ENCODE measurements at regions not wholly inside any gene's neighbourhood (a gene's known extent, or its start where the extent isn't known, plus 50 kb on each side); places are given as distances from the start of the nearest gene placed in this dataset.

DNA sequence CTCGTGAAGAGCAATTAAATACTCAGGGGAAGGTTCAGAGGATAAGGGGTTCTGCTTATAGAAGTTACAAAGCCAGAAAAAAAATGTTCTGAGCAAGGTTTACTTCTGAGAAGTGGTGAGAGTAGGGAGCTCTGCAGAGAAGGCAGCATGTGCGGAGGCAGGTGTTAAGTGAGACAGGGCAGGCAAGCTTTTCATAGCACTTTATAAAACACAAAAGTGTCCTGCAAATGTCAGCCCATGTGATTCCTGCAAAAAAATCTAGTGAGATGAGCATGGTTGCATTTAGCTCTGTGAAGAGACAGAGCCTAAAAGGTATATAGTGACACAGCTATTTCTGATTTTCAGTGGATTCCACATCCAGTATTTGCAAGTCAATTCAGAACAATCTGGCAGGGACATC lies 223.8 kb upstream of the SYT4 start:
- no peak for DNase-seq
- POLR2A ChIA-PET, result no interaction called here
- H3K36me3 Mint-ChIP-seq (ENCODE audit: low read depth), result no peaks in the 10 kb centered on the region
- CTCF ChIA-PET, result no interaction called here
- no peak overlapping the region for H3K27ac Mint-ChIP-seq
- no peak overlapping the region for H3K4me3 Mint-ChIP-seq
- H3K27me3 Mint-ChIP-seq, result no peaks in the 10 kb centered on the region
- H3K9me3 Mint-ChIP-seq, result peaks cover 3% of the 10 kb centered on the region
- no peaks in the 10 kb centered on the region for H3K4me1 Mint-ChIP-seq

DNA sequence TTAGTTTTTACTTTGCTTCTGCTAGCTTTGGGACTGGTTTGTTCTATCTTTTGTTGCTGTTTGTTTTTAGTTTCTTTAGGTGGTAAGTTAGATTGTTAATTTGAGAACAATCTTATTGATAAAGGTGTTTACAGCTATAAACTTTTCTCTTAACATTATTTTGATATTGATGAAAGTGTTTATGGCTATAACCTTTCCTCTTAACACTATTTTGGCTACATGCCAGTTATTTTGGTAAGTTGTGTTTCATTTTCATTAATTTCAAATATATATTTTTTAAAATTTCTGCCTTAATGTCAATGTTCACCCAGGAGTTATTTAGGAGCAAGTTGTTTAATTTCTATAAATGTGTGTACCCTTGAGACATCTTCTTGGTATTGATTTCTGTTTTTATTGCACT lies 229.6 kb upstream of the SYT4 start:
- Mint-ChIP-seq H3K36me3 (ENCODE audit: low read depth) (no peaks in the 10 kb centered on the region), H3K4me1 (no peaks in the 10 kb centered on the region), H3K27ac (no peak overlapping the region), H3K9me3 (peaks cover 26% of the 10 kb centered on the region), H3K4me3 (no peak overlapping the region), H3K27me3 (no peaks in the 10 kb centered on the region)
- ChIA-PET CTCF (no interaction called here), POLR2A (no interaction called here)
- DNase-seq, result no peak

- POLR2A ChIA-PET, result no interaction called here
- Mint-ChIP-seq H3K27ac (no peak overlapping the region), H3K9me3 (peaks cover 26% of the 10 kb centered on the region), H3K4me1 (no peaks in the 10 kb centered on the region), H3K27me3 (no peaks in the 10 kb centered on the region), H3K4me3 (no peak overlapping the region), H3K36me3 (ENCODE audit: low read depth) (no peaks in the 10 kb centered on the region)
- CTCF ChIA-PET, result no interaction called here
- no peak for DNase-seq
Observed at GRCh38 chr18:43507842-43508481, 230.7 kb upstream of the SYT4 start.

DNA sequence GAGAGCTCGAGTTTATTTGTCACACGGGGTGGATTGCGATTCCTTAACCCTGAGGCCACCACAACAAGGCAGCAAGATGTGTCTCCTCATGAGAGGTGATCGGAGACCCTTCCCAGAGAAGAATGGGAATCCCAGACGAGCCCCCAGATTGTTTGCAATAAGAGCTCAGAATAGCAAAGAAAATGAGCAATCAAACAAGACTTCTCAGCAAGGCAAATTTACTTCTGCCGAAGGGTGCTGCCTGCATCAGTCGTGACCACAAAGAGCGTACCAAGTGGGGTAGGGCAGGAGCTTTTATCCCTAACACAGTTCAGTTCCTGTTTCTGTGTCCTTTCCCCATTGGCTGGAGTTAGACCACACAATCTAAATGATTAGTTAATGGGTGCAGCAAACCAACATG lies 237.5 kb upstream of the SYT4 start:
- DNase-seq, result no peak
- Mint-ChIP-seq H3K9me3 (peaks cover 5% of the 10 kb centered on the region), H3K4me1 (no peaks in the 10 kb centered on the region), H3K27ac (no peak overlapping the region), H3K27me3 (no peaks in the 10 kb centered on the region), H3K36me3 (ENCODE audit: low read depth) (no peaks in the 10 kb centered on the region), H3K4me3 (no peak overlapping the region)
- POLR2A ChIA-PET, result no interaction called here
- CTCF ChIA-PET, result no interaction called here

DNA sequence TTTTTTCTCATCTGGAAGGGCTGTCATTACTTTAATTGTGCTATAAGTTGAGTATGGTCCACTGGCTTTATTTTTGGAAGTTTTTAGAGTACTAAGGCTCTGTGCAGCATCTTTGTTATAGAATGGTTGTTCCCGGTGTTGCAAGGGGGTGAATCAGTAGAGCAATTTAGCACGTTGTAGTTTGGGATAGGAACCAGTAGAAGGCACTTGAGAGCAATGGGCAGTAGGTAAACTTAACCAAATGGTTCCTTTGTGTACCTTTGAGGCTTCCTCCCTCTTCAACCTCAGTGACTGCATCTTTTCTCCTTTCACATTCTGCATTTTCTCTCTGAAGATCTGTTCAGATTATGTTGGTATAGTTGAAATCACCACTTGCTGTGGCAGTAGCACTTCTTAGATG lies 238.2 kb upstream of the SYT4 start:
- Mint-ChIP-seq H3K36me3 (ENCODE audit: low read depth) (no peaks in the 10 kb centered on the region), H3K27me3 (no peaks in the 10 kb centered on the region), H3K4me3 (no peak overlapping the region), H3K4me1 (no peaks in the 10 kb centered on the region), H3K27ac (no peak overlapping the region), H3K9me3 (peaks cover 3% of the 10 kb centered on the region)
- ChIA-PET POLR2A (no interaction called here), CTCF (no interaction called here)
- DNase-seq, result no peak

DNA sequence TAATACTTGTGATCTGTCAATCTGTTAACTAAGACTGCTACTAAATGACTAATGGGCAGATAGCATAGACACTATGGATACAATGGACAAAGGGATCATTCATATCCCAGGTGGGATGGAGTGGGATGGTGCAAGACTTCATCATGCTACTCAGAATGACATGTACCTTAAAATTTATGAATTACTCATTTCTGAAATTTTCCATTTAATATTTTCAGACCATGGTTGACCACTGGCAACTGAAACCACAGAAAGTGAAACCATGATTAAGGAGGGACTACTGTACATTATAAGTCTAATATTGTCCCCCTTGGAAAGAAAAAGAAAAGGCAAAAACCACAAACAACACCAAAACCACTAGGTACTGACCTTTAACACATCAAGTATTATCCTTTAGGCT lies 247.0 kb upstream of the SYT4 start:
- POLR2A ChIA-PET, result no interaction called here
- no peak overlapping the region for H3K4me3 Mint-ChIP-seq

GRCh38 chr18:43525169-43525568 lies 247.9 kb upstream of the SYT4 start:
- H3K9me3 Mint-ChIP-seq, result no peaks in the 10 kb centered on the region
- no peak overlapping the region for H3K27ac Mint-ChIP-seq
- no peaks in the 10 kb centered on the region for H3K4me1 Mint-ChIP-seq
- H3K27me3 Mint-ChIP-seq, result no peaks in the 10 kb centered on the region
- H3K36me3 Mint-ChIP-seq (ENCODE audit: low read depth), result no peaks in the 10 kb centered on the region
- no peak overlapping the region for H3K4me3 Mint-ChIP-seq
- CTCF ChIA-PET, result no interaction called here
- POLR2A ChIA-PET, result no interaction called here
- no peak for DNase-seq

More for the DNA sequence above, 247.0 kb upstream of the SYT4 start:
- CTCF ChIA-PET, result interaction anchor here (0.5 kb wide), 1 partner anchor 1757 kb away, joined by 3 read pairs; no protein-coding TSS in a partner anchor
- DNase-seq, result no peak
- no peaks in the 10 kb centered on the region for H3K36me3 Mint-ChIP-seq (ENCODE audit: low read depth)
- H3K27ac Mint-ChIP-seq, result no peak overlapping the region
- no peaks in the 10 kb centered on the region for H3K9me3 Mint-ChIP-seq
- no peaks in the 10 kb centered on the region for H3K4me1 Mint-ChIP-seq
- no peaks in the 10 kb centered on the region for H3K27me3 Mint-ChIP-seq

GRCh38 chr18:43526426-43527145 lies 249.3 kb upstream of the SYT4 start:
- Mint-ChIP-seq H3K4me1 (no peaks in the 10 kb centered on the region), H3K27ac (no peak overlapping the region), H3K9me3 (no peaks in the 10 kb centered on the region), H3K36me3 (ENCODE audit: low read depth) (no peaks in the 10 kb centered on the region), H3K27me3 (no peaks in the 10 kb centered on the region), H3K4me3 (no peak overlapping the region)
- POLR2A ChIA-PET, result no interaction called here
- CTCF ChIA-PET, result no interaction called here
- DNase-seq, result no peak

GRCh38 chr18:43531438-43531837 lies 254.1 kb upstream of the SYT4 start:
- Mint-ChIP-seq H3K9me3 (no peaks in the 10 kb centered on the region), H3K27me3 (no peaks in the 10 kb centered on the region), H3K4me1 (no peaks in the 10 kb centered on the region), H3K36me3 (ENCODE audit: low read depth) (no peaks in the 10 kb centered on the region), H3K4me3 (no peak overlapping the region), H3K27ac (no peak overlapping the region)
- CTCF ChIA-PET, result no interaction called here
- no peak for DNase-seq
- POLR2A ChIA-PET, result no interaction called here

- no peak for DNase-seq
- ChIA-PET POLR2A (no interaction called here), CTCF (no interaction called here)
- Mint-ChIP-seq H3K27ac (no peak overlapping the region), H3K9me3 (no peaks in the 10 kb centered on the region), H3K27me3 (no peaks in the 10 kb centered on the region), H3K4me1 (no peaks in the 10 kb centered on the region), H3K4me3 (no peak overlapping the region), H3K36me3 (ENCODE audit: low read depth) (no peaks in the 10 kb centered on the region)
Observed at GRCh38 chr18:43533371-43533770, 256.1 kb upstream of the SYT4 start.

- no peak overlapping the region for H3K27ac Mint-ChIP-seq
- H3K9me3 Mint-ChIP-seq, result no peaks in the 10 kb centered on the region
- no peaks in the 10 kb centered on the region for H3K36me3 Mint-ChIP-seq (ENCODE audit: low read depth)
- H3K4me3 Mint-ChIP-seq, result no peak overlapping the region
- POLR2A ChIA-PET, result no interaction called here
- no peaks in the 10 kb centered on the region for H3K4me1 Mint-ChIP-seq
- CTCF ChIA-PET, result no interaction called here
- H3K27me3 Mint-ChIP-seq, result no peaks in the 10 kb centered on the region
- DNase-seq, result no peak
Observed at GRCh38 chr18:43534511-43534910, 257.2 kb upstream of the SYT4 start.

GRCh38 chr18:43539862-43540261 lies 262.6 kb upstream of the SYT4 start:
- DNase-seq, result no peak
- H3K27me3 Mint-ChIP-seq, result no peaks in the 10 kb centered on the region
- H3K9me3 Mint-ChIP-seq, result peaks cover 3% of the 10 kb centered on the region
- POLR2A ChIA-PET, result no interaction called here
- H3K36me3 Mint-ChIP-seq (ENCODE audit: low read depth), result no peaks in the 10 kb centered on the region
- H3K4me1 Mint-ChIP-seq, result no peaks in the 10 kb centered on the region
- H3K27ac Mint-ChIP-seq, result no peak overlapping the region
- CTCF ChIA-PET, result no interaction called here
- H3K4me3 Mint-ChIP-seq, result no peak overlapping the region

DNA sequence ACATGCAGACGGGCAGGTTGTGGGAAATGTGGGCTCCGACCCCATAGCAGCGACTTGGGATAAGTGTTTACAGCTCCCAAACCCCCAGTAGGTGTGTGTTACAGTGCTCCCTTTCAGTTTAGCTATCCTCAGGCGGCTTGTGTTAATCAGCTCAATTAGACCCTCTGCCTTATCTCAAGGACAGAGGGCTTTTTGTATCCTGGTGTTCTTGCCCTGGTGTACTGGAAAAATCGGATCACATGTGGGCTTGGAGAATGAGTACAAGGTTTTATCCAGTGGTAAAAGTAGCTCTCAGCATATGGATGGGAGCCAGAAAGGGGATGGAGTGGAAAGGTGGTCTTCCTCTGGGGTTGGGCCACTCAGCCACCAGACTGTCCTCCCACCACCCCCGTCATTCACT lies 264.7 kb upstream of the SYT4 start:
- Mint-ChIP-seq H3K4me1 (no peaks in the 10 kb centered on the region), H3K4me3 (no peak overlapping the region), H3K27ac (no peak overlapping the region), H3K9me3 (peaks cover 3% of the 10 kb centered on the region), H3K27me3 (no peaks in the 10 kb centered on the region), H3K36me3 (ENCODE audit: low read depth) (no peaks in the 10 kb centered on the region)
- no peak for DNase-seq
- ChIA-PET POLR2A (no interaction called here), CTCF (no interaction called here)

DNA sequence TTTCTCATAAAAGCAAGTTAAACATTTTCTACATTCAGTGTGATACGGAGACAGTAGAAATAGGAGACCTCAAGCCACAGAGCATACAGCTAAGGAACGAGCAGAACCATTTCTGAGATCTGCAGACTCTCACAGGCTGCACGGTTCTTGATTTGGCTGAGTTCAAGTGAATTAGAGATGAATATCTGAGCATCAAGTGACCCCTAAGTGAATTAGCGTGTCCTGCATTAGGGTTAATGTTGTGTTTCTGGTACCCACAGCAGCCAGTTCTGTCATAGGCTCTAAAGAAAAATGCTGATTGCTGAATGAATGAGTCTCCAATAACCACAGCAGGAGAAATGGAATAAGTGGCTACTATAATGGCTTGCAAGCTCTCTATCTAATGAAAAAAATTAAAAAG lies 265.9 kb upstream of the SYT4 start:
- Mint-ChIP-seq H3K27me3 (no peaks in the 10 kb centered on the region), H3K27ac (no peak overlapping the region), H3K4me3 (no peak overlapping the region), H3K36me3 (ENCODE audit: low read depth) (no peaks in the 10 kb centered on the region), H3K4me1 (no peaks in the 10 kb centered on the region), H3K9me3 (peaks cover 3% of the 10 kb centered on the region)
- ChIA-PET POLR2A (no interaction called here), CTCF (no interaction called here)
- no peak for DNase-seq
